ENCODE measurements at regions not wholly inside any gene's neighbourhood (a gene's known extent, or its start where the extent isn't known, plus 50 kb on each side); places are given as distances from the start of the nearest gene placed in this dataset.

- DNase-seq (ENCODE audit: insufficient read length, low spot score): no peak
- TF ChIP-seq, protein P1, sequence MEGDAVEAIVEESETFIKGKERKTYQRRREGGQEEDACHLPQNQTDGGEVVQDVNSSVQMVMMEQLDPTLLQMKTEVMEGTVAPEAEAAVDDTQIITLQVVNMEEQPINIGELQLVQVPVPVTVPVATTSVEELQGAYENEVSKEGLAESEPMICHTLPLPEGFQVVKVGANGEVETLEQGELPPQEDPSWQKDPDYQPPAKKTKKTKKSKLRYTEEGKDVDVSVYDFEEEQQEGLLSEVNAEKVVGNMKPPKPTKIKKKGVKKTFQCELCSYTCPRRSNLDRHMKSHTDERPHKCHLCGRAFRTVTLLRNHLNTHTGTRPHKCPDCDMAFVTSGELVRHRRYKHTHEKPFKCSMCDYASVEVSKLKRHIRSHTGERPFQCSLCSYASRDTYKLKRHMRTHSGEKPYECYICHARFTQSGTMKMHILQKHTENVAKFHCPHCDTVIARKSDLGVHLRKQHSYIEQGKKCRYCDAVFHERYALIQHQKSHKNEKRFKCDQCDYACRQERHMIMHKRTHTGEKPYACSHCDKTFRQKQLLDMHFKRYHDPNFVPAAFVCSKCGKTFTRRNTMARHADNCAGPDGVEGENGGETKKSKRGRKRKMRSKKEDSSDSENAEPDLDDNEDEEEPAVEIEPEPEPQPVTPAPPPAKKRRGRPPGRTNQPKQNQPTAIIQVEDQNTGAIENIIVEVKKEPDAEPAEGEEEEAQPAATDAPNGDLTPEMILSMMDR (IDR thresholded peaks at IDR 0.05; ENCODE audit: insufficient read depth, missing control alignments): no peak
- FAIRE-seq: no peak
Measured at GRCh38 chr4:1579901-1580691, 104.0 kb downstream of the FAM53A start.

DNA sequence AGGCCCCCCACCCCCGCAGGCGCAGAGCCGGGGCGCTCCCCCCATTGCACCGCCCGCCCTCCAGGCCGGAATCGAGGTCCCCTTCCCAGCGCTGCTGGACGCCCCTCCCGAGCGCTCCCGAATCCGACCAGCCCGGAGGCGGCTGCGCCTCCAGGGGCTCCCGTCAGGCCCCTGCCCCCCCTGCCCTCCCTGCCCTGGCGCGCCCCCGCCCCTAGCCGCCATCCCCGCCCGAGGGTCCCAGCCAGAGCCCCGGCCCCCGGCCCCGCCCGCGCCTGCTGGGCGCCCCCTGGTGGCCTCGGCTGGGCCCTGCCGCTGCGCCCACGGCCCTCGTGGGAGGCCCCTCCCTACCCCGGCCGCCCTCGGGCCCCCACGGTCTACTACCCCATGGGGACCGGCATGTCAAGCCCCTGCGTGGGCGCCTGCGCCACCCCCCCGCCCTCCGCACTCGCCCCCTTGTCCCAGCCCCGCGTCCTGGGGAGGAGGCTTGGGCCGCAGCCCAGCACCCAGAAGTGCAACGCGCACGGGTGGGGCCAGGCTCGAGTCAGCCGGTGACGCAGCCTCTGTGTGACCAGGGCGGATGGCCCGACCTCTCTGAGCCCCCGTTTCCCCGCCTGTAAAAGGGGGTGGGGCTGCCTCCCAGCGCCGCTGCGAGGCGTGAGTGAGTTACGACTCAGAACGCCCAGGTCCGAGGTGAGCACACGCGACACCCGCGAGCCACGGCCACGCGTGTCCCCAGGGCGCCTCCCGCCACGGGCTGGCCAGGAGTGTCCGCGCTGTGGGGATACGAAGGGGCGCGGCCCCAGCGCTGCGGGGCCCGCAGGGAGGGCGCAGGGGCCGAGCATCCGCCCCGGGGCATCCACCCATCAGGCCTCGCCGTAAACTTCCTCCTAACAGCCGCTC lies 104.9 kb downstream of the FAM53A start:
- no peak for FAIRE-seq
- peak; percentile 90 for DNase-seq (ENCODE audit: insufficient read length, low spot score)
- TF ChIP-seq, protein P1 (IDR thresholded peaks at IDR 0.05; ENCODE audit: insufficient read depth, missing control alignments): peak; percentile 29

DNA sequence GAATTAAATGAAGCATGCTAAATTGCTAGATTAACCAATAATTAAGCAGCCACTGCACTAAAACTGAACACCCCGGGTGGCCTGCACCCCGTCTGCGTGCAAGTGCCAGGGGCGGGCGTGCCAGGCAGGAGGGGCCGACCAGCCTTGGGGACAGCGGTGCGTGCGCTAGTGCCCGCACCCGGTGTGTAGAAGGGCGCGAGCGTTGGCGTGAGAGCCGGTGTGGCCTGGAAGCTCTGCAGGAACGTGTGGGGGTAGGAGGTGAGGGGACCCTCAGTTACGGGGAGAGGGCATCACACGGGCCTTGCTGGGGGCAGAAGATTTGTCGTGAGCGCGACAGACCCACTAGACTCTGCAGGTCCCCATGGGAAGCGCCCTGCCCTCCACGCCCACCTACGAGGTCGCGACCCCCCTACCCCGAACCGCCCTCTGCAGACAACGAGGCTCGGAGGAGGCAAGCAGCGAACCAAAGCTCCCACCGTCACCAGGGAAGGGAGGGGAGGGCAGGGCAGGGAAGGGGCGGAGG lies 105.8 kb downstream of the FAM53A start:
- no peak for DNase-seq (ENCODE audit: insufficient read length, low spot score)
- no peak for FAIRE-seq
- TF ChIP-seq, protein P1 (IDR thresholded peaks at IDR 0.05; ENCODE audit: insufficient read depth, missing control alignments): no peak

DNA sequence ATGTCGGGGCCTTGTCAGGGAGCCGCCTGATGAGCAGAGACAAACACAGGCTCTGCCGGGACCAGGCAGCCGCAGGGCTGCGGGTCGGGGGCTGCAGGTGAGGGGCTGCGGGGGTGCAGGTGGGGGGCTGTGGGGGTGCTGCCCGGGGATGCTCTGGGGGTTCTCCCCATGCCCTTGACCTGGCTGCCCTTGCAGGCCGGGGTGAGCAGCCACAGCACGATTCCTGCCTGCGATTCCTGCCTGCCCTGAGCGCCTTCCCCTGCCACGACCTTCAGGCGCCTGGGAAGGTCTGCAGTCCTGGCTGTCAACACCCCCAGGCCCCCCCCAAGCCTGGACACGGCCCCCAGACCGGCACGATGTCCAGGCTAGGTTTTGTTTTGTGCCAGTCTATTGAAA lies 106.3 kb downstream of the FAM53A start:
- DNase-seq (ENCODE audit: insufficient read length, low spot score) (no peak), FAIRE-seq (no peak)
- TF ChIP-seq, protein P1 (IDR thresholded peaks at IDR 0.05; ENCODE audit: insufficient read depth, missing control alignments): no peak

DNA sequence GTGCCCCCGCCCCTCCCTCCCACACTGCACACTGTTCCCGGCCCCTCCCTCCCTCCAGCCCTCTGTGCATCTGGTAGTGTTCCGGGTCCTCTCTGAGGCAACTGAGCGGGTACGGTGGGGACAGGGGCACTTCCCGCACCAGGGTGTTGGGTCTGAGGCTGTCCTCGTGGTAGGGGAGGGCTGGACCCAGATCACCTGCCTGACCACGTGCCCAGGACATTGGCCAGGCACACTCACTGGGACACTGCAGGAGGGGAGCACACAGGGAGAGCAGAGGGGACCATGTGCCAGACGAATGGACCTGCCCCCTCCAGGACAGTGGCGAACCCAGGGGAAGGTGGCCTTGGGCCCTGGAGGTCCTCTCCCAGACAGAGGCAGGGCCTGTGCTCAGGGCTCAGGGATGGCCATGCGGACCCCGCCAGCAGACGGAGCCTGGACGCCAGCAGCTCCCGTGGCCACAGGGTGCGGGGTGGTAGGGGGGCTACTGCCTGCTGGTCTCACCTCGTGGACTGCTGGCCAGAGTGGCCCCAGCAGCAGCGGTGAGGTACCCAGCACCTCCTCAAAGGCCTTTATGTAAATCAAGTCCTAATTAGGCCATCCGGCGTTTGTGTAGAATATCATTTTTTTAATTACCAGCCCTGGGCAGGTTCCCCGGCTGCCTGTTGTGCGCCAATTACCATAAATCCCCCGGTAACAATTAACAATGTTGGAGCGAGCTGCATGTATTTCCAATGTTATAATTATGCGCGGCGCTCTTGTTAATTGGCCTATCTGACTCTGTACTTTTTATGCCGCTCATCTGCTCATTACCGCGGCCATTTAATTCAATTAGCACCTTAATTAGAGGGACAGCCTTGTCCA lies 106.9 kb downstream of the FAM53A start:
- FAIRE-seq: no peak
- no peak for DNase-seq (ENCODE audit: insufficient read length, low spot score)
- TF ChIP-seq, protein P1 (IDR thresholded peaks at IDR 0.05; ENCODE audit: insufficient read depth, missing control alignments): no peak

GRCh38 chr4:1576304-1576960 lies 107.7 kb downstream of the FAM53A start:
- FAIRE-seq (no peak), DNase-seq (ENCODE audit: insufficient read length, low spot score) (no peak)
- TF ChIP-seq, protein P1 (IDR thresholded peaks at IDR 0.05; ENCODE audit: insufficient read depth, missing control alignments): no peak

Data from D721Med (cell line).